Suprapubic skin (tissue), 4 donors: ENCODE measurements at regions not wholly inside any gene's neighbourhood (a gene's known extent, or its start where the extent isn't known, plus 50 kb on each side); places are given as distances from the start of the nearest gene placed in this dataset.

Source experiments
- CTCF ChIP-seq, 2 donors: fragments of 200-600 bp in 1 of 2; fragments of 450-650 bp in 1 of 2; sonication (generic) in 1 of 2; IDR thresholded peaks; one replicate each; pipeline ENCODE4 v1.5.1; 2016 to 2019; ENCODE audit warnings: antibody characterized with exemption in 2 of 2, mild to moderate bottlenecking in 1 of 2, moderate library complexity in 1 of 2
- POLR2A ChIP-seq, 2 donors: fragments of 450-650 bp; IDR thresholded peaks; one replicate each; pipeline ENCODE4 v1.6.1; 2017; ENCODE audit warnings: antibody characterized with exemption in 2 of 2, mild to moderate bottlenecking in 2 of 2, moderate library complexity in 2 of 2
- POLR2AphosphoS5 ChIP-seq, 3 donors: sonication (generic); formaldehyde crosslinking; IDR thresholded peaks; one replicate each; pipeline ENCODE4 v1.6.1; 2017; ENCODE audit warnings: antibody characterized with exemption in 3 of 3

DNA sequence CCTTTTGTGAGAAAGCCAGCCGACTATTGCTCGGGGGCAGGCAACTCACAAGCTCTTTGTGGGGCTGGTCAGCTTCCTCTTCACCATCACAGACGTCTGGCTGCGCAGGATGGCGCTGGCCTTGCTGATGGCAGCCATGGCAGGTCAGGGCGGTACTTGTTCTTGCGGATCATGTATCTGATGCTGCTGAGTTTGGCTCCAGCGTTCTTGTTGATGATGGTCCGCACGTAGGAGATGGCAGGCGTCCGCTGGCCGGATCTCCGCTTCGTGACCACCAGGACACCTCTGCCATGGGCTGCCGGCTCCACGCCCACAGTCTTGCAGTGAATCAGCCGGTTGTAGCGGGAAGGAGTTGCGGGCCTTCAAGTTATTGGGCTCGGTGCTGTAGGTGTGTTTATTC is 67.9 kb upstream of the SLC7A14 start:
- TF ChIP-seq POLR2A (IDR thresholded peaks at IDR 0.05): no peak
- TF ChIP-seq CTCF (IDR thresholded peaks at IDR 0.05): no peak
- TF ChIP-seq POLR2AphosphoS5 (IDR thresholded peaks at IDR 0.05): no peak
